GM12875 (cell line): ENCODE measurements at regions not wholly inside any gene's neighbourhood (a gene's known extent, or its start where the extent isn't known, plus 50 kb on each side); places are given as distances from the start of the nearest gene placed in this dataset.
"Not testable (repeated sequence)": the region's sequence is repeated elsewhere in the genome, so short reads cannot be mapped to it uniquely, and the experiment has no call there.

Experiments used
- H3K4me3 ChIP-seq: one replicate; pipeline ENCODE4 v1.5.1; 2011; ENCODE audit warnings: low read depth, low read length, control low read depth
- CTCF ChIP-seq: IDR thresholded peaks from 2 replicates; pipeline ENCODE4 v1.5.1; 2011; ENCODE audit warnings: low read depth, mild to moderate bottlenecking, control low read depth, inconsistent platforms, low read length, moderate library complexity, borderline replicate concordance; ENCODE audit not compliant: insufficient read depth

- H3K4me3 ChIP-seq, result no peak overlapping the region
- no peak for TF ChIP-seq CTCF
Measured at GRCh38 chr10:2888403-2889004, 178.8 kb upstream of the PFKP start.

GRCh38 chr10:2887391-2888070 is 179.8 kb upstream of the PFKP start:
- H3K4me3 ChIP-seq, result no peak overlapping the region
- TF ChIP-seq CTCF, result no peak

GRCh38 chr10:2886662-2887061 is 180.7 kb upstream of the PFKP start:
- TF ChIP-seq CTCF, result no peak
- no peak overlapping the region for H3K4me3 ChIP-seq

- no peak for TF ChIP-seq CTCF
- H3K4me3 ChIP-seq, result no peak overlapping the region
Measured at GRCh38 chr10:2885288-2886278, 181.8 kb upstream of the PFKP start.

- not testable (repeated sequence) for H3K4me3 ChIP-seq
Measured at GRCh38 chr10:2883983-2884540, 183.3 kb upstream of the PFKP start.

GRCh38 chr10:2883238-2883637 is 184.1 kb upstream of the PFKP start:
- no peak for TF ChIP-seq CTCF

GRCh38 chr10:2882628-2883027 is 184.7 kb upstream of the PFKP start:
- no peak overlapping the region for H3K4me3 ChIP-seq

More at GRCh38 chr10:2883238-2883637, 184.1 kb upstream of the PFKP start:
- H3K4me3 ChIP-seq, result no peak overlapping the region

More at GRCh38 chr10:2882628-2883027, 184.7 kb upstream of the PFKP start:
- TF ChIP-seq CTCF, result no peak
